ENCODE measurements at regions not wholly inside any gene's neighbourhood (a gene's known extent, or its start where the extent isn't known, plus 50 kb on each side); places are given as distances from the start of the nearest gene placed in this dataset.

- Histone ChIP-seq H3K4ac (ENCODE audit: low read length) (no peak overlapping the region), H3K9ac (ENCODE audit: low read depth, low read length, poor library complexity) (no peak overlapping the region), H2AK5ac (ENCODE audit: low read depth, low read length) (no peak overlapping the region), H3K14ac (ENCODE audit: low read length) (no peak overlapping the region), H3K79me1 (ENCODE audit: low read depth, low read length) (no peaks in the 10 kb centered on the region), H3K4me1 (ENCODE audit: control insufficient read depth in 2 of 2, insufficient read depth in 1 of 2, low read depth in 1 of 2, low read length in 2 of 2) (no peaks in the 10 kb centered on the region), H2BK120ac (ENCODE audit: low read depth, low read length) (no peak overlapping the region), H3K27ac (replicated peaks; ENCODE audit: low read length) (no peak overlapping the region), H2BK15ac (ENCODE audit: low read length) (no peak overlapping the region), H2BK5ac (ENCODE audit: low read length) (no peak overlapping the region), H3K23ac (ENCODE audit: low read depth, low read length, poor library complexity) (no peak overlapping the region), H3K36me3 (replicated peaks in 1 of 2; ENCODE audit: control insufficient read depth in 2 of 2, insufficient read depth in 2 of 2, low read length in 2 of 2) (peaks cover 0 to 20% of the 10 kb centered on the region in 2 donors), H3K9me3 (replicated peaks in 1 of 2; ENCODE audit: control insufficient read depth in 2 of 2, insufficient read depth in 1 of 2, low read depth in 1 of 2, low read length in 2 of 2) (no peaks in the 10 kb centered on the region), H3K4me3 (ENCODE audit: low read length in 2 of 2) (no peak overlapping the region), H3K27me3 (ENCODE audit: control insufficient read depth in 3 of 3, insufficient read depth in 3 of 3, low read depth in 1 of 3, low read length in 3 of 3) (no peaks in the 10 kb centered on the region), H2AFZ (ENCODE audit: low read length) (no peak overlapping the region), H3K18ac (ENCODE audit: low read length) (no peak overlapping the region), H4K8ac (ENCODE audit: low read depth, low read length) (no peak overlapping the region), H4K91ac (ENCODE audit: low read depth, low read length, poor library complexity) (no peak overlapping the region), H3K4me2 (ENCODE audit: insufficient read depth, low read length, poor library complexity, severe bottlenecking) (no peak overlapping the region), H2BK12ac (ENCODE audit: low read length) (no peak overlapping the region)
- WGBS, 2 donors (ENCODE audit: extremely low coverage in 2 of 2, insufficient read length in 2 of 2, insufficient replicate concordance in 1 of 2): no CpG with 5 or more reads among the region's 1 CpG
- no peak for DNase-seq (ENCODE audit: low spot score)
Measured at GRCh38 chr18:46256078-46256477, 151.9 kb downstream of the HAUS1 start.

GRCh38 chr18:46257366-46257765 lies 153.2 kb downstream of the HAUS1 start:
- no CpG with 5 or more reads among the region's 3 CpGs for WGBS, 2 donors (ENCODE audit: extremely low coverage in 2 of 2, insufficient read length in 2 of 2, insufficient replicate concordance in 1 of 2)
- no peak overlapping the region for H3K18ac ChIP-seq (ENCODE audit: low read length)
- no peak overlapping the region for H3K4ac ChIP-seq (ENCODE audit: low read length)
- H3K14ac ChIP-seq (ENCODE audit: low read length): no peak overlapping the region
- H2BK15ac ChIP-seq (ENCODE audit: low read length): no peak overlapping the region
- H3K27ac ChIP-seq (replicated peaks; ENCODE audit: low read length): no peak overlapping the region
- H3K4me3 ChIP-seq (ENCODE audit: low read length in 2 of 2): no peak overlapping the region
- H3K23ac ChIP-seq (ENCODE audit: low read depth, low read length, poor library complexity): no peak overlapping the region
- H2BK5ac ChIP-seq (ENCODE audit: low read length): no peak overlapping the region
- H3K9ac ChIP-seq (ENCODE audit: low read depth, low read length, poor library complexity): no peak overlapping the region
- H3K4me2 ChIP-seq (ENCODE audit: insufficient read depth, low read length, poor library complexity, severe bottlenecking): no peak overlapping the region
- no peak overlapping the region for H4K8ac ChIP-seq (ENCODE audit: low read depth, low read length)
- no peak overlapping the region for H4K91ac ChIP-seq (ENCODE audit: low read depth, low read length, poor library complexity)
- no peaks in the 10 kb centered on the region for H3K9me3 ChIP-seq (replicated peaks in 1 of 2; ENCODE audit: control insufficient read depth in 2 of 2, insufficient read depth in 1 of 2, low read depth in 1 of 2, low read length in 2 of 2)
- no peak overlapping the region for H2AK5ac ChIP-seq (ENCODE audit: low read depth, low read length)
- H2BK120ac ChIP-seq (ENCODE audit: low read depth, low read length): no peak overlapping the region
- H3K36me3 ChIP-seq (replicated peaks in 1 of 2; ENCODE audit: control insufficient read depth in 2 of 2, insufficient read depth in 2 of 2, low read length in 2 of 2): peaks cover 0 to 20% of the 10 kb centered on the region in 2 donors
- H3K27me3 ChIP-seq (ENCODE audit: control insufficient read depth in 3 of 3, insufficient read depth in 3 of 3, low read depth in 1 of 3, low read length in 3 of 3): no peaks in the 10 kb centered on the region
- H2AFZ ChIP-seq (ENCODE audit: low read length): no peak overlapping the region
- H3K4me1 ChIP-seq (ENCODE audit: control insufficient read depth in 2 of 2, insufficient read depth in 1 of 2, low read depth in 1 of 2, low read length in 2 of 2): no peaks in the 10 kb centered on the region
- H3K79me1 ChIP-seq (ENCODE audit: low read depth, low read length): no peaks in the 10 kb centered on the region
- H2BK12ac ChIP-seq (ENCODE audit: low read length): no peak overlapping the region
- no peak for DNase-seq (ENCODE audit: low spot score)

GRCh38 chr18:46260016-46260878 lies 156.1 kb downstream of the HAUS1 start:
- Histone ChIP-seq H3K23ac (ENCODE audit: low read depth, low read length, poor library complexity) (no peak overlapping the region), H2BK120ac (ENCODE audit: low read depth, low read length) (no peak overlapping the region), H3K4me1 (ENCODE audit: control insufficient read depth in 2 of 2, insufficient read depth in 1 of 2, low read depth in 1 of 2, low read length in 2 of 2) (no peaks in the 10 kb centered on the region), H3K27me3 (ENCODE audit: control insufficient read depth in 3 of 3, insufficient read depth in 3 of 3, low read depth in 1 of 3, low read length in 3 of 3) (no peaks in the 10 kb centered on the region), H2BK12ac (ENCODE audit: low read length) (no peak overlapping the region), H2AFZ (ENCODE audit: low read length) (no peak overlapping the region), H3K9me3 (replicated peaks in 1 of 2; ENCODE audit: control insufficient read depth in 2 of 2, insufficient read depth in 1 of 2, low read depth in 1 of 2, low read length in 2 of 2) (no peaks in the 10 kb centered on the region), H3K9ac (ENCODE audit: low read depth, low read length, poor library complexity) (no peak overlapping the region), H3K36me3 (replicated peaks in 1 of 2; ENCODE audit: control insufficient read depth in 2 of 2, insufficient read depth in 2 of 2, low read length in 2 of 2) (peaks cover 3 to 29% of the 10 kb centered on the region in 2 donors), H2AK5ac (ENCODE audit: low read depth, low read length) (no peak overlapping the region), H4K91ac (ENCODE audit: low read depth, low read length, poor library complexity) (no peak overlapping the region), H3K79me1 (ENCODE audit: low read depth, low read length) (no peaks in the 10 kb centered on the region), H2BK5ac (ENCODE audit: low read length) (no peak overlapping the region), H4K8ac (ENCODE audit: low read depth, low read length) (no peak overlapping the region), H3K14ac (ENCODE audit: low read length) (no peak overlapping the region), H3K18ac (ENCODE audit: low read length) (no peak overlapping the region), H2BK15ac (ENCODE audit: low read length) (no peak overlapping the region), H3K4me2 (ENCODE audit: insufficient read depth, low read length, poor library complexity, severe bottlenecking) (no peak overlapping the region), H3K4ac (ENCODE audit: low read length) (no peak overlapping the region), H3K4me3 (ENCODE audit: low read length in 2 of 2) (no peak overlapping the region), H3K27ac (replicated peaks; ENCODE audit: low read length) (no peak overlapping the region)
- no peak for DNase-seq (ENCODE audit: low spot score)
- WGBS, 2 donors (ENCODE audit: extremely low coverage in 2 of 2, insufficient read length in 2 of 2, insufficient replicate concordance in 1 of 2): no CpG with 5 or more reads among the region's 4 CpGs

GRCh38 chr18:46260879-46261143 lies 156.6 kb downstream of the HAUS1 start:
- Histone ChIP-seq H2BK15ac (ENCODE audit: low read length) (no peak overlapping the region), H3K4ac (ENCODE audit: low read length) (no peak overlapping the region), H2BK12ac (ENCODE audit: low read length) (no peak overlapping the region), H3K14ac (ENCODE audit: low read length) (no peak overlapping the region), H3K9me3 (replicated peaks in 1 of 2; ENCODE audit: control insufficient read depth in 2 of 2, insufficient read depth in 1 of 2, low read depth in 1 of 2, low read length in 2 of 2) (no peaks in the 10 kb centered on the region), H2AFZ (ENCODE audit: low read length) (no peak overlapping the region), H3K9ac (ENCODE audit: low read depth, low read length, poor library complexity) (no peak overlapping the region), H2AK5ac (ENCODE audit: low read depth, low read length) (no peak overlapping the region), H3K4me3 (ENCODE audit: low read length in 2 of 2) (no peak overlapping the region), H3K27me3 (ENCODE audit: control insufficient read depth in 3 of 3, insufficient read depth in 3 of 3, low read depth in 1 of 3, low read length in 3 of 3) (no peaks in the 10 kb centered on the region), H3K23ac (ENCODE audit: low read depth, low read length, poor library complexity) (no peak overlapping the region), H2BK5ac (ENCODE audit: low read length) (no peak overlapping the region), H2BK120ac (ENCODE audit: low read depth, low read length) (no peak overlapping the region), H4K8ac (ENCODE audit: low read depth, low read length) (no peak overlapping the region), H3K36me3 (replicated peaks in 1 of 2; ENCODE audit: control insufficient read depth in 2 of 2, insufficient read depth in 2 of 2, low read length in 2 of 2) (peaks cover 3 to 32% of the 10 kb centered on the region in 2 donors), H3K79me1 (ENCODE audit: low read depth, low read length) (no peaks in the 10 kb centered on the region), H4K91ac (ENCODE audit: low read depth, low read length, poor library complexity) (no peak overlapping the region), H3K27ac (replicated peaks; ENCODE audit: low read length) (no peak overlapping the region), H3K4me2 (ENCODE audit: insufficient read depth, low read length, poor library complexity, severe bottlenecking) (no peak overlapping the region), H3K18ac (ENCODE audit: low read length) (no peak overlapping the region), H3K4me1 (ENCODE audit: control insufficient read depth in 2 of 2, insufficient read depth in 1 of 2, low read depth in 1 of 2, low read length in 2 of 2) (no peaks in the 10 kb centered on the region)
- no CpG with 5 or more reads among the region's 3 CpGs for WGBS, 2 donors (ENCODE audit: extremely low coverage in 2 of 2, insufficient read length in 2 of 2, insufficient replicate concordance in 1 of 2)
- no peak for DNase-seq (ENCODE audit: low spot score)
